HG02943 (cell line): ENCODE measurements at regions not wholly inside any gene's neighbourhood (a gene's known extent, or its start where the extent isn't known, plus 50 kb on each side); places are given as distances from the start of the nearest gene placed in this dataset.

Source experiments
- ATAC-seq: cut with Tn5 transposase; IDR thresholded peaks from one replicate; pipeline ENCODE4 v1.9.1; 2021; ENCODE audit warnings: mild to moderate bottlenecking, low read depth, moderate library complexity; ENCODE audit not compliant: unreplicated experiment

DNA sequence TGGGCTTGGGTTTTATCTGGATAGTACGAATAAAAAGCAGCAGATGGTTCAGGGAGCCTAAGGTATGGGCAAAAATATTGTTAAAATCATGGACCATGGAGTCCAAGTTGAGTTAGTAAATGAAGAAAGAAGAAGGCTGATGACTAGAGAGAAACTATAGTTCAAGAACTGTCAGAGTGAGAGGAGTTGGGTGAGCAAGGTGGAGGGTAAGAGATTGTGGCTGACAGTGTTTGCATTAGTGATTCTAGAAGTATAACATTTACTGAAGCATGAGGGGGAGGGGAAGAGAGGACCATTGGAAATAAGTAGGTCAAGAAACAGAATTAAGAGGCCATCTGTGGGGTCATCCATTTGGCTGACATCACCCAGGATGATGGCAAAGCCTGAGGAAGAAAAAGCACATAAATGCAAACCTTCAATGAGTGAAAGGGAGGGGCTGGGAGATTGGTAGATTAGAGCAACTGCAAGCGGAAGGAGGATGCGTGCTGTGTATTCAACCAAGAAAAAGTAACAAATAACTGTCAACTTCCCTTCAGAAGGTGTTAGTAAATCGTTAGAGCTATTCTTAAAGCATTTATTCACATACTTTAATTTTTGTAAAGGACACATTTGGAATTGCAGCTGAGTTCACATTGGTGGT lies 392.8 kb downstream of the TSN start:
- no peak for ATAC-seq

DNA sequence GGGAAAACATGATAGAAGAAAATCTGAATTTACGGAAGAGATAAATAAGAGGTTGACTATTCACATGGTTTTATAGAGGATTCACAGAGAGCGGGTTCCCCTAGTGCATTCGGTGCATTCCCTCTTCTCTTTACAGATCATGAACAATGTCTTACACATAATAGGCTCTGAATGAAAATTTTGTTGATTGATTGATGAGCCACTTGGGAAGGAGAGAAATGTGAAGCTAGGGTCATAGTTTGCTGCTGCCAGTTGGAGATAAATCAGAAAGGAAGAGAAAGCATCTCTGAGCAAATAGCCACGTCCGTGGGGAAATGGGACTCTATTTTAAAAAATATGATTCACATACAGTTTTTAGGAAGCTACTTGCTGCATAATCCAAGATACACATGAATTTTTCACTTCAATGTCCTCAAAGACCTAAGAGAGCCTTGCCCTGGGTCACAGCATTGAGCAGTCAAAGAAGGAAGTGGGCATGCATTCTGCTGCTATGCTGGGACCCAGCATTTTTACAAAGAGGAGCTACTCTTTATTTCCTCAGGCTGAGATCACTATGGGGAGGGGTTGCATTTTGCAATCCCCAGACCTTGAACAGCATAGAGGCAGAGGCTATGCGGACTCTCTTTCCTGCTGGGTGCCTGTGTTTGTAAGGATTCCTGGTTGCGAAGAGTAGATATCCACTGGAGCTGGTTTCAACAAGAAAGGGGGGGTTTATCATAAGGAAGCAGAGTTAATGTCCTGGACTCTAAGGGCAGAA lies 395.3 kb downstream of the TSN start:
- no peak for ATAC-seq

DNA sequence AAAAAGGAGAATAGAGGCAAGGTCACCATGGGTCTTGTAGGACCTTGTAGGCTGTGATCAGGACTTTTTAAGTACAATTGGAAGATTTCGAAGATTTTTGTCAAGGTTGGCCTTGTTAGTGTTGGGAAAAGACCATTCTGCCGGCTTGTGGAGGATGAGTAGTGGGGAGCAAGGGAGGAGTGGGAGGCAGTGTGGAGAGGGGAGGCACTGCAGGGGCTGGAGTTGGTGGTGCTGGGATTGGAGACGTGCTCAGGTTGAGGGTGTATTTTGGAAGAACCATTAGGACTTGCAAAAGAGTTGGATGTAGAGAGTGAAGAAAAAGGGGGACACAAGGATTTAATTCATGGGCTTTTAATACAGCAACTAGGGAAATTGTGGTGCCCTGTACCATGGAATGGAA lies 397.1 kb downstream of the TSN start:
- ATAC-seq = no peak

DNA sequence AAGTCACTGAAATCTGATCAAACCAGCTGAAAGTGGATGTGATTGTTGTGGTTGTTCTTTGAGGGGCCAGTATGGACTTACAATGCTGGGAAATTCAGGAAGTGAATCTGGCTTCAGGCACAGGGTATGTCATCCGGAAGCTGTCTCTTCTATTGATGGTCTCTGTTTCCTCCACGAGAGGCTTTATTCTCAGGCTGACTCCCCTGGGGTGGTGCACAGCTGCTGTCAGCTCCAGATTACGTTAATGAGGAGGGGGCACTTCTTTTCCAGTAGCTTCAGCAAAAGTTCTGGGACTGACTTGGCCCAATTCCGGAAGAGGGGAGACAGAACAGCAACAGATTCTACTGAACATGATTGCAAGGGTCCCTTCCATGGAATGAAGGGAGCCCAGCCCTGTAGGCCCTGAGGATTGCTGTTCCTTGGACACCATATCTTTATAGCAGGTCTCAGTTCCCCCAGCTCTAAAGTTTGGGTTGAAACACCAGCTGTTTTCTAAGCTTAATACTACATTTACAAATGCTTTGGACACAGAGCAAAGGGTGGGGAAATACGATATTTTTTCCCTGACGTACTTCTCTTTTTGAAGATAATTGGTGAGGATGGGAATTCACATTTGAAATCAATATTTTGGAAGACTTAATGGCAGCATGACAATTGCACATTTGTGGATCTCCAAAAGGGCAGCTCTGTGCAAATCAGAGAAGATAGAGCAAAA lies 400.9 kb downstream of the TSN start:
- no peak for ATAC-seq

DNA sequence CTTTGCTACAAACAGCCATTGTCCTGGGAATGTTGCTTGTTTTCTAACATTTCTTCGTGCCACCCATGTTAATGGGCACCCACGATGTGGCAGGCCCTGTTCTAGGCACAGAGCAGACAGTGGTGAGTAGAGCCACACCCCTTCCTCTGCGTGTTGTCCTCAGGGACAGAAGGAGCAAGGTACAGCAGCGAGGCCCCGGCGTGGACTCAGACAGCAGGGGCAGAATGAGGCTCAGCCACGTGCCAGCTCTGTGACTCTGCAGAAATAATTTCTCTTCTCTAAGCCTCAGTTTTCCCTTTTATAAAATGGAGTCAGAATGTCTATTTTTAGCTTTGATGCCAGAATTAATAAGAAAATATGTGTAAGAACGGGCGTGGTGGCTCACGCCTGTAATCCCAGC lies 401.7 kb downstream of the TSN start:
- ATAC-seq = no peak

DNA sequence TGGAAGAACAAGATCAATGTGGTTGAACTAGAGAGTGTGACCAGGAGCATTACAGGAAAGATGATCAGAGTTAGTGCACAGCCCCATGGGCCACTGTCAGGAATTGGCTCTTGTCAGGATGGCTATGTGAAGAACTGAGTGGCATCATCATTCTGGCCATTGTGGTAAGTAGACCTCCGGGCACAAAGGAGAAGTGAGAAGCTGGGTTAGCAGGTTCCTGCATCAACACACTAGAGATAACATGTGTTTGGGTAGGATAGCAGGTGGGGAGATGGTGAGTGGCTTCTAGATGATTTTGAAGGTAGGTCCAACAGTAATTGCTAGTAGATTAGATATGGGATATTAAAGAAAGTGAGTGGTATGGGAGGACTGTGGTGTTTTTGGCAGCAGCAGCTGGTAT lies 408.2 kb downstream of the TSN start:
- no peak for ATAC-seq

DNA sequence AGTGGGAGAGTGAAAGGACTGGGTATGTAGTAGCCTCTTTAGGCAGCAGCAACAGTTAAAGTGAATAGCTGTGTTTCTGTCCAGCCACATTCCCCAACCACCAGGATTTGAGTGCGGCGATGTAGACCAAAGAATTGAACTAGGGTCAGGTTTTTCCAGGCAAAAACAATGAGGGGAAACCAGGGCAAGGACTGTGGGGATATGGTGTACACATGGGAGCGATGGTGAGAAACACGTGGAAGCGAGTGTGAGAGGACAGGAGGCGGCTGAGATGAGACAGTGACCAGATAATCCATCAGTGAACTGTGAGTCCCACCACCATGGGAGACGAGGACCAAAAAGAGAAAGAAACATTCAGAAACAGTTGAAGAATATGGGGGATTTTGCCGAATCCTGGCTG lies 409.5 kb downstream of the TSN start:
- no peak for ATAC-seq

DNA sequence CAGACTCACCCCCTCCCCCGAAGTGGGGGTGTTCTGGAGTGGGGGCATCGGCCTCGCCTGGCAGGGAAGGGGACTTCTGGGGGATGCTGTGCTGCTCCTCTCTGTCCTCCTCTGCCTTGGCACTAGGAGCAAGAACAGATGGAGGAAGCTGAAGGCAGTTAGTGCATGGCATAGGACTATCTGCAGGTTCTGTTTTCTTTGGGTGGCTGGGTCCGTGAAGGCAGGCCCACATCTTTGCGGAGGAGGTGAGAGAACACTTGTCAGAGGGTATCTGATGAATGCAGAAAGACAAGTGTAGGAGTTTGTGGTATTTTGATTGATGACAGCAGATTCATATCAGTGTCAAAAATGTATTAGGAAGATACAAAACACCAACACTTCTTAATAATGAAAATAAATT lies 411.4 kb downstream of the TSN start:
- no peak for ATAC-seq

DNA sequence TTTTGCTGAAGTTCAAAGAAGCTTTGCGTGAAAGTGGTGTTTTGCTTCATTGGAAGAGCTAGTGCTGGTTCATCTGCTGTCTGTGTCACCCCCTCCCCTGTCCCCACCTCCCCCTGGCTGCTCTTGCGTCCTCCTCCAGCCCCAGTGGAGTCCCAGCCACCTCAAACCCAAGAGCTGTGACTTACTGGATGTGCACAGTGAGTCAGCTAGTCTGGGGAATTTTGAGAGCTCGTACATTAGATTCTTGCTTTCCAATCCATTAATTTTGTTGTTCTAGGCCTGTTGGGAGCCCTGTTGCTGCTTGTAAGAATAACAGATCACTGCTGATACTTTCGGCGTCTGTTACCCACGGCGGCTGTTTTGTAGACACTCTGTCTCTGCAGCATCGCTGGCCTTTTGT lies 412.1 kb downstream of the TSN start:
- ATAC-seq = no peak

DNA sequence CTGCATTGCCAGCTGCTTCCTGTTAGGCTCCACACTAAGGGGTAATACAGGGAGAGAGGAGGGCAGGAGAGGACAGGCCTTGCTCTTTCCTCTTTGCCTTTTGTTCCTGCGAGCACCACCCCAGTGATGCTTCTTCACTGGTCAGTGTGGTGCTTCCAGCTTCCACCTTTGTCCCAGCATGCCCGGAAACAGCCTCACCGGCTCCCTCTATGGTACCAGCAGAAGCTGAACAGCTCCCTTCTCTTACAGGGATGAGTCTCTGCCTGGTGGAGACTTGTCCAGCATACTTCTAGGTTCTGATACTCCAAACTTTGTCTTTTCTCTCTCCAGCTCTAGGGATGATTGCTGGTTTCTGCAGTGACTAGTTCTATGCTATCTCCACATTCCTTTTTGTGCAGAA lies 413.3 kb downstream of the TSN start:
- ATAC-seq = no peak

DNA sequence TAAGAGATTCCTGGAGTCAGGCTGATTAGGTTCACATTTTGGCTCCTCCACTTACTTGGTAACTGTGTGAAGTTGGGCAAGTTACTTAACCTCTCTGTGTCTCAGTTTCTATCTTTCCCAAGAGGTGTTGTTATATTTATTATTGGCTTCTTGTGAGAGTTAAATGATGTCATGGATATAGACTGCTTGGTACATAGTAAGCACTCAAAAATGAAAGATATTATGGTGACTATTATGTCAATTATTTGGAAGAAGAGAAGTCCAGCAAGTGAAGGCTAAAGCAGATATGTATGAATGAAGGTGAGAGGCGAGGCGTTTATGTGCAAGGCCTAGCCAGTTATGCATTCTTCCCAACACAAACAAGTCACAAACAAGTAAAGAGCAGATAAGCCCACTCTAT lies 417.4 kb downstream of the TSN start:
- no peak for ATAC-seq

DNA sequence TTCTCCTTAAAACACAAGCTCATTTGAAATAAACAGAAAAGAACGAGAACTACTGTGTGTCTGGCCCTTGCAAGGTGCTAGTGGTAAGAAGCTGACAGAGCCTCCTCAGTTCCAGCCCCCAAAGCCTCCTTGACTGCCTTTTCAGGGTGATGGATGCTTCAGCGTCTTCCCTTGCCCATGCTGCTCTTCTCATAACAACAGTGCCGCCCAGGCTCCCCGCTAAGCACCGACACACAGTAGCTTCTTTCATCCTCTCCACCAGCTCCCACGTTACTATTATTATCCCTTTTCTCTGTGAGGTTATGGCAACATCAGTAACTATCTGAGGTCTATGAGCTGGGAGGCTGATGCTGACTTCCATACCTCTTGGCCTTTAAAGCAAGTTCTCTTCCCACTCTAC lies 418.6 kb downstream of the TSN start:
- ATAC-seq = no peak

DNA sequence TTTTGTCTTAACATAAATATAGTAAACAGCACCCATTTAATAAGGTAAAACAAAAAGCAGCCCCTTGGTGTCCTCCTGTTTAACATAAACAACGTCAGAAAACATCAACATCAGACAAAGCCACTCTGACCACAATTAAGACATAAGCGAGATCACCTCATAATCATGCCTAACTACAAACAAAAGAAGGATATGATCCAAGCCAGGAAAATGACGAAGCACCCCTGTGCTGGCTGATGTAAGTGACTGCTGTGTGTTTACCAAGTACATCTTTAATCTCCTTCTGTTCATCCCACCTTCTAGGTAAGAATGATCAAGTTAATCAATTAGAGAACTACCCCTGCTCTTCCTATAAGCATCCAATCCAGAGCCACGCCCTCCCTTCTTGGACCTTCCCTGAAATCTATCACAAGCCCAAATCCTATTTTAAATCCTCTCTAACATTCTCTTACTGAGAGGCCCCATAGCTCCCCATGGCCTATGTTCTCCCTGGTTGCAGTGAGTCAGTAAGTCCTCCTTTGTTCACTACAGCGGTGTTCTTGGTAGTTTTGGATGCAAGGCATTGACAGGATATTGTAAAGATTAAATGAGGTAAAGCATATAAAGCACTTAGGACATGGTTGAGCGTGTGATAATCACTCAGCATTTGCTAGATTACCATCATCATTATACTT lies 424.2 kb downstream of the TSN start:
- ATAC-seq = no peak

DNA sequence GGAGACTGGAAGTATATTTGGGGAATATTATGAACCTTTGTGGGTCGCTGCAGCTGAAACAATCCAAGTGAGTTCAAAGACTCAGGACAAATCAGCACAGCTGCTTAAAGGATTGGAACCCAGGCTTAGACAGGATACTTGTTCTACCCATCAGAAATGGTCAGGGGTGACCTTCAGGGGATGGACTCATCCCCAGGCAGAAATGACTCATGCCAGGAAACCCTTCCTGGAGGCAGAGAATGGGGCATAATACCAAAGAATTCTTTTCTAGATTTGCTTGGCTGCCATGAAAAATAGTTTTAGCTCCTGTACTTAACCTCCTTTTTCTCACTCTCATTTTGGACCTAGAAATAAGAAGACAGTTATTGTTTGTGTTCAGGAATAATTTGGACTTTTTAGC lies 425.5 kb downstream of the TSN start:
- no peak for ATAC-seq

DNA sequence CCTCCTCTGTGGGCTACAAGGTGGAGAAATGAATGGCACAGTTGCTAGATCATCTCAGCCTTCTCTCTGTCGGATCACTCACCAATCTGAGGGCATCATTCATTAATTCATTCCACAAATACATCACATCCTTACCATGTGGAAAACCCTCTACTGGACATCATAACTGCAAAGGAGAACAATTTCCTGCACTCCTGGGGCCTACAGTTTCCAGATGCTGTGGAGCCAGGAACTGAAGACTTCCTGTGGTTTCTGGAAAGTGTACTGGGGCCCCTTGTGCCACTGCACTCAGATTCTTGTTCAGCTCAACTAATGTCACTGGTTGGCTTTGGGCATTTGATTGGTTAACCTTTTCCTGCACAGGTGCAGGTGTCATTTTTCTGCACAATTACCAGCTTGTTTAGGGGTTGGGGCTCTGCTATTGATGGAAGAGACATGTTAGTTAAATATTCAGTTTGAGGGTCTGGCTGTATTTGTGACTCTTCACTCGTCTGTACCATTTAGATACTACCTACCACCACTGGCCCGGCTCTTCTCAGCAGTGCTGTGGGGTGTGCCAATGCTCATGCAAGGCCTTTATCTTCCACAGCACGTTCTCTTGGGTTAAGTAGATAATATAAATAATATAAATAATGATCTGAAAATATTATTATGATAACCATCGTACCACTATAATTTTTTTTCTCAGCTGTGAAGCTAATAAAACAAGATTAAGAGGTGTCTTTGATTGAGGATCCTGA lies 427.3 kb downstream of the TSN start:
- no peak for ATAC-seq

DNA sequence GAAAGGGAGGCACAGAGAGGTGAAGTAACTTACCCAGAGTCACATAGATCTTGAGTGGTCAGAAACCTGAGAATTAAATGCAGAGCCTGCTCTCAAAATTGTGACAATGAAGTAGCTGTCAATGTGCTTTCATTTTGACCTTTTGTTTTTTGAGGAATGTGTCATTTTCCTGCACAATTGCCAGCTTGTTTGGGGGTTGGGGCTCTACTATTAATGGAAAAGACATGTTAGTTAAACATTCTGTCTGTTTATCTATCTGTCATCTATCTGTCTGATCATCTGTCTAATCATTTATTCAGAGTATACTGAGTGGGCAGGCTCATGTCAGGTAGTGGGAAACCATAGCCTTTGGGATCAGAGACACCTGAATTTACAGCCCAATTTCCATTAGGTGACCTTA lies 428.4 kb downstream of the TSN start:
- ATAC-seq = no peak

DNA sequence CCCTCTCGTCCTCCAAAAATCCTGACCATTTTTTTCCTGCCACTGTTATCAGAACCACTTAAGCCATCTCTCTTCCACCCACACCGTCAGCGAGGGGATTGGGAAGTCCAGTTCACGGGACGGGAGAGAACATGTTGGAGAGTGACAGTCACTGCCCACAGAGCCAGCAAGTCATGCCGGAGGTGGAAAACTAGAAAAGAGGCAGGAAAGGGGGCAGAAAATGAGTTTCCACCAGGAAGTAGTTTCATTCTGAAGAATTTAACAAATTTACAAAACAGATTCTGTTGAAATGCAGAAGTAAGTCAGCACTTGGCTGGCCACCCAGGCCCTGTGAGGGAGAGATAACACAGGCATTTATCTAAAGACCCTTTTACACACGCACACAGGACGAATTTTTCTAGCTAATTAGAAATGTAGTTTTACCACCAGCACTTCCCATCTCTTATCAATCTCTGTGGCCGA lies 431.3 kb downstream of the TSN start:
- ATAC-seq = no peak

DNA sequence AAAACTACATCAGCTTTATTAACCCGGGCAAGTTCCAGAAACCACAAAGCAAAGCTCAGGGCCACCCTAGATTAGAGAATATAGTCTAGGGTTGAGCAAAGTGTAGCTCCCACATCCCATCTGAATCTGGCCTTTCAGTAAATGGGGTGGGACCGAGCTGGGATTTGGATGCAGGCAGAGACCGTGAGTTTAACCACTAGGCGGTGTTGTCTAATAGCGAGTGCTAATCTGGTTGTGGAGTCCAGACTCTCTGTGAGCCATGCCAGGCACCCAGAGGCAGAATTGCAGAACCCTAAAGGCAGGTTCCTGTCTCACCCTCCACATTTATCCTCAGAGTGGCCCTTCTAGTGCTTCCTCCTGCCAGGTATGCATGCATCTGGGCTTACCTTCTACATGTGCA lies 435.9 kb downstream of the TSN start:
- ATAC-seq = no peak

DNA sequence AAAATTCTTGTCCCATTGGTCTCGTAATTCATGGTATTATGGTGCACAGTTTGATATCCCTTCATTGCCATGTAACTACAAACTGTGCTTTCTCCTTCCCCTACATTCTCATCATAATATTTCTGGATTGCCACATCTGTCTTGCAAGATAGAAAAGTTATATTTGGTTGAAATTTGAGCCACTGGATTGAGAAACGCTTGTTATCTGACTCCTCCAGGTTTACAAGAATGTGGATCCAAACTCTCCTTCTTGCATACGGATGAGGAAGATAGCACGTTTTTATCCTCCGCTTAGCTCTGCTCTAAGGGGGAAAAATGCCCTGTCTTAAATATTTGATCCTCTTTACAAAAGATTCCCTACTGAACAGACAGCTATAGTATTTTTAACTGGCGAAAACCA lies 438.2 kb downstream of the TSN start:
- no peak for ATAC-seq

DNA sequence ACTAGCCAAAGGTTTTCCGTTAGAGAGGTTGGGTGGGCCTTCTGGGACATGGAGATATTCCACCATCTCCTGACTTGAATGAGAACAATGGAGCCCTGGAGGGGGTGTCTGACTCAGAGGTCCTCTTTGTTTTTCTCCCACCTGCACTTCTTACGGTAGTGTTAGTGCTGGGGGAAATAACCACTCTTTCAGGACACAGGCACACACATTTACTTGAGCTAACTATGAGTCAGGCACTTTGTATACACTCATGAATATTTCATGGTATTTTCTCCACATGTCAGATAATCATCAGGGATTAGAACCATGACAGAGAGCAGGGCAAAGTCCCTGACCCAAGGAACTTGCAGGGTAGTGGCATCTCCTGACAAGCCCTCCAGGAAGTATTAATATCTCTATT lies 439.1 kb downstream of the TSN start:
- ATAC-seq = no peak

DNA sequence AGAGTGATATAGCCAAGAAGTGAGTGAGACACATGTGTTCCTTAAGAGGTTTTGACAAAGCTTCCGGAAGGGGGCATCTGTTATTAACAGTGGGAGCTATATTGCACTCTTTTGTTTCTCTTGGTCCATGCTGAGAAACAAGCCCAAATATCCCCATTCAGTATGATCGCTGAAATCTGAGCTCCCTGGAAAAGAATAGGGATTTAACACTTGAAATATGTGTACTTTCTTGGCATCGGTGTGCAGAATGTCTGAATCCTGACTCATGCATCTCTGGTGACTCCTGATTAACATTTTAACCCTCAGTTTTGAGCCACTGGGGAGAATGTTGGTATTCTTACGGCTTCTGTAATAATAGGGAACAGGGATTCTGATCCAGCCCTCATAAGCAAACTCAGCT lies 448.1 kb downstream of the TSN start:
- no peak for ATAC-seq
